Neural crest cell (in vitro differentiated cells): ENCODE measurements at regions not wholly inside any gene's neighbourhood (a gene's known extent, or its start where the extent isn't known, plus 50 kb on each side); places are given as distances from the start of the nearest gene placed in this dataset.
"Not testable (repeated sequence)": the region's sequence is repeated elsewhere in the genome, so short reads cannot be mapped to it uniquely, and the experiment has no call there.

ENCODE experiments used
- DNase-seq: peaks from one replicate; pipeline ENCODE4 v3.0.0; 2021; ENCODE audit warnings: low read depth, mixed read lengths, low spot score
- H3K27ac Mint-ChIP-seq: one replicate; pipeline ENCODE4 v1.8.0; 2021; ENCODE audit warnings: mild to moderate bottlenecking, mixed read lengths; ENCODE audit not compliant: unreplicated experiment
- H3K27me3 Mint-ChIP-seq: 2 replicates; pipeline ENCODE4 v1.8.0; 2021; ENCODE audit warnings: low read depth, mild to moderate bottlenecking, mixed read lengths
- H3K36me3 Mint-ChIP-seq: 2 replicates; pipeline ENCODE4 v1.8.0; 2021; ENCODE audit warnings: low read depth, mild to moderate bottlenecking, mixed read lengths
- H3K4me1 Mint-ChIP-seq: 2 replicates; pipeline ENCODE4 v1.8.0; 2021; ENCODE audit warnings: mixed read lengths
- H3K4me3 Mint-ChIP-seq: one replicate; pipeline ENCODE4 v1.8.0; 2021; ENCODE audit warnings: mild to moderate bottlenecking, mixed read lengths
- H3K9me3 Mint-ChIP-seq: 2 replicates; pipeline ENCODE4 v1.8.0; 2021; ENCODE audit warnings: mixed read lengths
- CTCF ChIP-seq: fragments of 200-600 bp; sonication (generic); conservative IDR thresholded peaks from 2 replicates; pipeline ENCODE4 v1.5.0; 2021; ENCODE audit warnings: antibody characterized with exemption, mild to moderate bottlenecking

DNA sequence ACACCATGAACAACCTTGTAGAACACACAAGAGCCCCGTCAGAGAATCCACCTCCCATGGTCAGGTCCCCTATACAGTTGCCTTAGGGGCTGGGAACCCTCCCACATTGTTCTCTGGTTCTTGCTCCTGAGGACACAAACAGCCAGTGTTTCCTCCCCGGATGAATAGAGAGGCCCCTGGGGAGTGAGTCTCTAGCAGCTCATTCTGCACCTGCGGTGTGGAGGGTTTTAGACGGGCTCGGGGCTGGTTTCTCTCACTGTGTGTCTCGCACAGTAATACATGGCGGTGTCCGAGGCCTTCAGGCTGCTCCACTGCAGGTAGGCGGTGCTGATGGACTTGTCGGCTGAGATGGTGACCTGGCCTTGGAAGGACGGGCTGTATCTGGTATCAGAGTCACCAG is 1052.1 kb downstream of the TMEM121 start:
- Mint-ChIP-seq H3K4me1 (no peaks in the 10 kb centered on the region), H3K9me3 (peaks cover 11% of the 10 kb centered on the region), H3K27ac (no peak overlapping the region), H3K27me3 (no peaks in the 10 kb centered on the region), H3K36me3 (no peaks in the 10 kb centered on the region), H3K4me3 (no peak overlapping the region)
- no peak for TF ChIP-seq CTCF
- no peak for DNase-seq

DNA sequence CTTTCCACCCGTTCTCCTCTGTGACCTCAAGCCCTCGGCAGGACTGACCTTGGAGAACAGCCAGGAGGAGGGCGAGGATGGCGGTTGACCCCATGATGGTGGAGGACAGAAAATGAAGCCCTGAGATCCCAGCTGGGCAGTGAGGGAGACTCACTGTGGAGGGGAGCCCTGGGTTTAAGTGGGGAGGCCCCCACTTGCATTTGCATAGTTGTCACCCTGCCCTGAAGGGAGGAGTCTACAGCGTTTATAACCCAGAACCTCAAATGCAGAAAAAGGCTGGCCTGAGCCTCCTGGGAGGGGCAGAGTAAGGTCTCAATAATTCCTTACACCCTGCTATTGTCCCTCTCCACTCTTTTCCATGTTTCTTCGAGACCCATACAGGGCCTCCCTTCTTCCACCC is 1052.7 kb downstream of the TMEM121 start:
- H3K27me3 Mint-ChIP-seq: no peaks in the 10 kb centered on the region
- peaks cover 11% of the 10 kb centered on the region for H3K9me3 Mint-ChIP-seq

DNA sequence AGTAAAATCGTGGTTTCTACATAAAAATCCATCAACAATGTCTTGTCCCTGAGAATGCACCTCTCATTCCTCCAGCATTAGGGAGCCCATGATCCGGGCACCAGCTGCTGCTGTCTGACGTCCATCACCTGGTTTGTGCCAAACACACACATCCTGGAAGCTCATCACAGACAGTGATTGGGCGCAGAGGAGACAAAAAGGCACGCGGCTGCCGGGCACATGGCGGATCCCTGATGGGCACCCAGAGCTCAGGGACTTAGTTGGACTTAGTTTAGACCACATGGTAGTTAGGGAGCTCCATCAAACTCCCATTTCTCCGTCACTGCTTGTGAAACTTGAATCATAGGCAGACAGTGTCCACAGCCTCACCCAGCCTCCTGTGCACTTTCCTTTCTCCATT is 1059.3 kb downstream of the TMEM121 start:
- TF ChIP-seq CTCF: no peak
- H3K9me3 Mint-ChIP-seq: peaks cover 11% of the 10 kb centered on the region
- no peak overlapping the region for H3K27ac Mint-ChIP-seq
- no peak for DNase-seq
- H3K36me3 Mint-ChIP-seq: peaks cover 4% of the 10 kb centered on the region
- no peaks in the 10 kb centered on the region for H3K4me1 Mint-ChIP-seq
- no peaks in the 10 kb centered on the region for H3K27me3 Mint-ChIP-seq
- no peak overlapping the region for H3K4me3 Mint-ChIP-seq

More for the DNA sequence above, 1052.7 kb downstream of the TMEM121 start:
- Mint-ChIP-seq H3K4me1 (no peaks in the 10 kb centered on the region), H3K36me3 (no peaks in the 10 kb centered on the region), H3K4me3 (no peak overlapping the region), H3K27ac (no peak overlapping the region)
- TF ChIP-seq CTCF: no peak
- no peak for DNase-seq

DNA sequence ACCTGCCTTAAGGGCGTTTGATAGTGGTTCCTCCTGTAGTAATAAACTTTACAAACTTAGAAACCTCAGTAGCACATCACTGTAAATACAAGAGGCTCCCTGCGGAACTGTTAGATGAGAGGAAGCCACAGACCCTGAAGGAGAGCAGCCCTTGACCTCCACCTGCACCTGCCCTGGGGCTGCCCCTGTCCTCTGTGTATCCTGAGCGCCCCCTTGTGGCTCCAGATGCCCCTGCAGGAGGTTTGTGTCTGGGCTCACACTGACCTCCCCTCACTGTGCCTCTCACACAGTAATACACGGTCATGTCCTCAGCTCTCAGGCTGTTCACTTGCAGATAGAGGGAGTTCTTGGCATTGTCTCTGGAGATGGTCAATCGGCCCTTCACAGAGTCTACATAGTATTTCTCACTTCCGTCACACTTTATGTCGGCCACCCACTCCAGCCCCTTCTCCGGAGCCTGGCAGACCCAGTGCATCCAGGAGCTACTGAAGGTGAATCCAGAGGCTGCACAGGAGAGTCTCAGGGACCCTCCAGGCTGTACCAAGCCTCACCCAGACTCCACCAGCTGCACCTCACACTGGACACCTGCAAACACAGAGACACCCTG is 1059.8 kb downstream of the TMEM121 start:
- Mint-ChIP-seq H3K9me3 (peaks cover 14% of the 10 kb centered on the region), H3K27ac (no peak overlapping the region), H3K27me3 (no peaks in the 10 kb centered on the region), H3K36me3 (peaks cover 4% of the 10 kb centered on the region), H3K4me1 (no peaks in the 10 kb centered on the region), H3K4me3 (no peak overlapping the region)
- no peak for TF ChIP-seq CTCF
- no peak for DNase-seq

DNA sequence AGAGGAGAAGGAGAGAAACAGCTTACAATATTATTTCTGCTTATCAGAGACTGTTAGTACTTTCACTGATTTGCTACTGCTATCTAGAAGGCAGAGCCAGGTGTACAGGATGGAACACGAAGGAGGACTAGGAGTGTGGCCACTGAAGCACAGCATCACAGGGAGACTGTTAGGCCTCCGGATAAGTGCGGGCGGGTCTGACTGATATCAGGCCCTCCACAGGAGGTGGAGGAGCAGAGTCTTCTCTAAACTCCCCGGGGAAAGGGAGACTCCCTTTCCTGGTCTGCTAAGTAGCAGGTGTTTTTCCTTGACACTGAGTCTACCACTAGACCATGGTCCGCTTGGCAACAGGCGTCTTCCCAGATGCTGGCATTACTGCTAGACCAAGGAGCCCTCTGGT is 1065.2 kb downstream of the TMEM121 start:
- H3K27me3 Mint-ChIP-seq, DNase-seq, H3K36me3 Mint-ChIP-seq, H3K4me1 Mint-ChIP-seq, H3K4me3 Mint-ChIP-seq, H3K27ac Mint-ChIP-seq: not testable (repeated sequence)
- peaks cover 13% of the 10 kb centered on the region for H3K9me3 Mint-ChIP-seq

DNA sequence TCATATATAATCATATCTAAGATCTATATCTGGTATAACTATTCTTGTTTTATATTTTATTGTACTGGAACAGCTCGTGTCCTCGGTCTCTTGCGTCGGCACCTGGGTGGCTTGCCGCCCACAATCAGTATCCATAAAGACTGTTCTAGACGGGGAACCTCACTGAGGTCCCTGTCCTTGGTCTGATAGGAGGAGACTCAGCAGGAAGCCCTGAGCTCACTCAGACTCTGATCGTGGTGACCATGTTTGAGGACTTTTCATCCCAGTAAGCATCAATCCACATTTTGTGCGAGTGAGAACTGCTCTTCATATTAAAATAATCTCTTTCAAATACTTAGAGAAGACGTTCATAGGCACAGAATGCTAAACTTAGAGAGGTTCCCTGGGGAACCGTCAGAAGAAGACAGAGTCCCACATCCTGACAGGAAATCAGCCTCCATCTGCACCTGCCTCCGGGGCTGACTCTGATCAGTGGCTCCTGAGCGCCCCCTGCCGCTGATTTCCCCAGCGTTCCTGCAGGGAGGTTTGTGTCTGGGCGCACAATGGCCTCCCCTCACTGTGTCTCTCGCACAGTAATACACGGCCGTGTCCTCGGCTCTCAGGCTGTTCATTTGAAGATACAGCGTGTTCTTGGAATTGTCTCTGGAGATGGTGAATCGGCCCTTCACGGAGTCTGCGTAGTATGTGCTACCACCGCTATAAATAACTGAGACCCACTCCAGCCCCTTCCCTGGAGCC is 1065.9 kb downstream of the TMEM121 start:
- not testable (repeated sequence) for DNase-seq

More for the DNA sequence above, 1065.9 kb downstream of the TMEM121 start:
- H3K27me3 Mint-ChIP-seq, H3K36me3 Mint-ChIP-seq, H3K4me3 Mint-ChIP-seq, H3K27ac Mint-ChIP-seq, H3K4me1 Mint-ChIP-seq: not testable (repeated sequence)
- H3K9me3 Mint-ChIP-seq: peaks cover 14% of the 10 kb centered on the region
